OCI-LY3 (cell line): ENCODE measurements at regions not wholly inside any gene's neighbourhood (a gene's known extent, or its start where the extent isn't known, plus 50 kb on each side); places are given as distances from the start of the nearest gene placed in this dataset.

ENCODE experiments used
- EZH2phosphoT487 ChIP-seq: fragments of 200-600 bp; shearing (Covaris generic); IDR thresholded peaks from 2 replicates; pipeline ENCODE4 v1.6.1; 2018; ENCODE audit warnings: antibody characterized with exemption, mixed run types, low read depth
- TF ChIP-seq, protein P1 (sequence below): fragments of 200-600, 300-600 bp; sonication (generic); IDR thresholded peaks from 2 replicates; pipeline ENCODE4 v1.5.1; 2014; ENCODE audit warnings: antibody characterized with exemption, low read length, low read depth

DNA sequence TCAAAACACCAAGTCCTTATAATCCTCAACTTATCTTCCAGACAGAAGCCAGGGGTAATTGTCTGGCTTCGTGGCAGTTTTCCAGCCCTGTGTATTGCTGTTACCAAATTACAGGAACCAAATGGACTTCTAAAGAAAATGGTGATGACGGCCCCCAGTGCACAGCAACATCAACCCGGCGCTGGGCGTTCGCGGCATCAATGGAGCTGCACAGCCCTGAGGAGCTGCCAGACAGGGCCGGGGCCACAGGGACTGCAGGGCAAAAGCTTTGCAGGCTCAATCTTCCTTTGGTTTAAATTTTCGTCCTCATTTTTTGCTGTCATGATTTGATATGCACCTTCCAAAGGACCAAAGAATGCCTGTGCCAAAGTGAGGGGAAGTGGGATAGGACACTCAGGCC lies 292.5 kb downstream of the BRD1 start:
- TF ChIP-seq, protein P1, sequence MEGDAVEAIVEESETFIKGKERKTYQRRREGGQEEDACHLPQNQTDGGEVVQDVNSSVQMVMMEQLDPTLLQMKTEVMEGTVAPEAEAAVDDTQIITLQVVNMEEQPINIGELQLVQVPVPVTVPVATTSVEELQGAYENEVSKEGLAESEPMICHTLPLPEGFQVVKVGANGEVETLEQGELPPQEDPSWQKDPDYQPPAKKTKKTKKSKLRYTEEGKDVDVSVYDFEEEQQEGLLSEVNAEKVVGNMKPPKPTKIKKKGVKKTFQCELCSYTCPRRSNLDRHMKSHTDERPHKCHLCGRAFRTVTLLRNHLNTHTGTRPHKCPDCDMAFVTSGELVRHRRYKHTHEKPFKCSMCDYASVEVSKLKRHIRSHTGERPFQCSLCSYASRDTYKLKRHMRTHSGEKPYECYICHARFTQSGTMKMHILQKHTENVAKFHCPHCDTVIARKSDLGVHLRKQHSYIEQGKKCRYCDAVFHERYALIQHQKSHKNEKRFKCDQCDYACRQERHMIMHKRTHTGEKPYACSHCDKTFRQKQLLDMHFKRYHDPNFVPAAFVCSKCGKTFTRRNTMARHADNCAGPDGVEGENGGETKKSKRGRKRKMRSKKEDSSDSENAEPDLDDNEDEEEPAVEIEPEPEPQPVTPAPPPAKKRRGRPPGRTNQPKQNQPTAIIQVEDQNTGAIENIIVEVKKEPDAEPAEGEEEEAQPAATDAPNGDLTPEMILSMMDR, result no peak
- TF ChIP-seq EZH2phosphoT487, result no peak
